HG03175 (cell line): ENCODE measurements at regions not wholly inside any gene's neighbourhood (a gene's known extent, or its start where the extent isn't known, plus 50 kb on each side); places are given as distances from the start of the nearest gene placed in this dataset.

Experiments
- ATAC-seq: cut with Tn5 transposase; IDR thresholded peaks from one replicate; pipeline ENCODE4 v1.9.1; 2021; ENCODE audit warnings: mild to moderate bottlenecking, moderate library complexity; ENCODE audit not compliant: unreplicated experiment

GRCh38 chr18:52001106-52001505 lies 338.9 kb upstream of the DCC start:
- no peak for ATAC-seq

- no peak for ATAC-seq
Measured at GRCh38 chr18:52002600-52002999, 337.4 kb upstream of the DCC start.

DNA sequence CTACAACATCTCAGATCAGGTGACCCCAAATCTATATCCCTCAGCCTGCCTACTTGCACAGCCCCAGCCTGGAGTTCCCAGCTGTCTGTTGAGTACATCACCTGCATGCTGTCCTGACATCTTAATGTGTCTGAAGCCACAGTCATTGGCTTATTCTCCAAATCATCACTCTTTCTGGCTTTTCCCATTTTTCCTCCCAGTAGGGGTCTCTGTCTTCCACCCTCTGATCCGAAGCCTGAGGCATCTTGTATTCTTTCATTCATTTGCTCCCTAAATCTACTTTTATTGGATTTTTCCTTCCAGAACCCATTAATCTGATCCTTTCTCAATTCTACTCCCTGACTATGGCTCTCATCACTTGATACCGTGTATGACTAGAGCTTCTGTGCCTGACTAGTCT lies 332.9 kb upstream of the DCC start:
- no peak for ATAC-seq

GRCh38 chr18:52008330-52008729 lies 331.7 kb upstream of the DCC start:
- no peak for ATAC-seq

DNA sequence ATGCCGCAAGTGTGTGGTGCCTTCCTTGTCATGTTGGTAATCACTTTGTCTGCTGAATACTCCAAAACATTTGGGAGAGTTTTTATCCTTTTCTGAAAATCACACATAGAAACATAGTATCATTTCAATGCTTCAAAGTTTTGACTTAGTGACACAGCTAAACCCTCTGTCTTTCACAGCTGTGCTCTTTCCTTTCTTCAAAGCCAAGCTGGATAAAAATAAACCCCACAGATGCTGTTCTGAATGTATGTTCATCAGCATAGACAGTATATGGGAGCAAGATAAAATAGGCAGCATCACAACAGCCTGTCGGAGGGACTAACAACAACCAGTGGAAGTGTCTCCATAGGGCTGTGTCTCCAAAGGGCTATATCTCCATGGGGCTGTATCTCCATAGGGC lies 331.3 kb upstream of the DCC start:
- no peak for ATAC-seq

DNA sequence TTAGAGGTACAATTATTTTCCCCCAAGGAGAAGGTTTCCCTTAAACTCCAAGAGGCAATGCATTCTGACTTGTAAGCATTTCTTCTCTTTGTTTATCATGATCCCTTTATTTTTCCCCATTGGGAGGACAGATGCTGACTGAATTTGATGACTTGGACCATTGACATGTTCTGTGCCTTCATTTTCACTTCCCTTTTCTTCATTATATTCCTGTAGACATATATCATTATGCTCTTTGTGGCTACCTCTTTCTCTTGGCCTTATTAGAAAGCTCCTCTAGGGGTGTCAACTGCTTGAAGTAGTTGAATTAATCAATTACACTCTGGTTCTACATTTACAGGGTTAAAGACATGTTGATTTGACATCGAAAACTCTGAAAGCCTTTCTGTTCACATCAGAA lies 330.0 kb upstream of the DCC start:
- no peak for ATAC-seq

GRCh38 chr18:52045946-52046675 lies 293.9 kb upstream of the DCC start:
- no peak for ATAC-seq

GRCh38 chr18:52046842-52047241 lies 293.2 kb upstream of the DCC start:
- ATAC-seq, result no peak

- no peak for ATAC-seq
Measured at GRCh38 chr18:52054324-52054723, 285.7 kb upstream of the DCC start.

DNA sequence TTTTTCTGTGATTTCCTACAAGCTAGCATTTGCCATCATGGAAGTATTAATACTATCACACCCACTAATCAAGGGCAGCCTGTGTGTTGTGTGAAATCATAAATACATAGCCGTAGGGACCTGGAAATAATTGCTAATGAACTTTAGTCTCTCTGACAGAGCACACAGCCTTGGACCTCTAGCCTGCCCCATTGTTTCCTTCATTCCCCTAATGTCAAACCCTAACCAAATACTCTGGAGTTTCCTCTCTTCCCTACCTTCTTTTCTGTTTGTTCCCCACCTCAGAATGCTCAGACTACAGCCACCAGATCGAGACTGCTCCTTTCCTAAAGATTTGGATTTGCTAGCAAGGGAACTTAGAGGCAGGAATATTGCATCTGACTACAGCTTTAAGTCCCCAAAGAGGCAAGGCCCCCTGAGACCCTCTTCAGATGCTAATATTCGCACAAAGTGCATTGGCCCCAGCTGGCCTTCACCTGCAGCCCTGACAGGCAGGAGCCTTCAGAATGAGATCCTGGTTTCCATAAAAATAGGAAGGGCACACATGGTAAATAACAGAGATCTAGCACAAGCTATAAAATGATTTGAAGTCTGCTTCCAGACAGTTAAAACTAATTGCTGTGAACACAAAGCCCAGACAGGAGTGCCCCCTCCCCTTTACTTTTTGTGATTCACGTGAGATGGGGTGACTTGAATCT lies 279.2 kb upstream of the DCC start:
- ATAC-seq, result no peak

- ATAC-seq, result no peak
Measured at GRCh38 chr18:52063923-52064322, 276.1 kb upstream of the DCC start.

GRCh38 chr18:52069201-52069600 lies 270.8 kb upstream of the DCC start:
- ATAC-seq, result no peak

DNA sequence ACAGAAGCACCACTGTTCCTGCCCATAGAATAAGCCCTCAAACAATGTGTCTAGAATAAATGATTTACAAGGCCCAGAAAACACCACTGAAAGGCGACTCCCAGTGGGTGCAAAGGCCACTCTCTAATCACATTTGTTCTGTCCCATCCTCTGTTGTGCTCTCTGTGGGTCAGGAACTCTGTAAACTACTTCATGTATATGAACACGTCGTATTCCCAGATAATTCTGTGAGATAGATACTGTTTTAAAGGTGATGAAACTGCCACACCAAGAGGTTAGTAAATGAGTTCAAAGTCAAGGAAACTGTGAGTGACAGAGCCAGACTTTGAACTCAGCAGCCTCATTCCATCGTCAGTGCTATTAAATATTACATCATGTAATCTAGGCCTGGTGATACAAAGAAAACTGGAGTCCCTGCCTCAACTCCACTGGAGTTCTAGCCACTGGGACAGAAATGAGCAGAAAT lies 269.7 kb upstream of the DCC start:
- ATAC-seq, result no peak

- ATAC-seq, result no peak
Measured at GRCh38 chr18:52077251-52077983, 262.6 kb upstream of the DCC start.

GRCh38 chr18:52082246-52082645 lies 257.8 kb upstream of the DCC start:
- no peak for ATAC-seq

- no peak for ATAC-seq
Measured at GRCh38 chr18:52087140-52087539, 252.9 kb upstream of the DCC start.

- no peak for ATAC-seq
Measured at GRCh38 chr18:52090005-52090404, 250.0 kb upstream of the DCC start.

DNA sequence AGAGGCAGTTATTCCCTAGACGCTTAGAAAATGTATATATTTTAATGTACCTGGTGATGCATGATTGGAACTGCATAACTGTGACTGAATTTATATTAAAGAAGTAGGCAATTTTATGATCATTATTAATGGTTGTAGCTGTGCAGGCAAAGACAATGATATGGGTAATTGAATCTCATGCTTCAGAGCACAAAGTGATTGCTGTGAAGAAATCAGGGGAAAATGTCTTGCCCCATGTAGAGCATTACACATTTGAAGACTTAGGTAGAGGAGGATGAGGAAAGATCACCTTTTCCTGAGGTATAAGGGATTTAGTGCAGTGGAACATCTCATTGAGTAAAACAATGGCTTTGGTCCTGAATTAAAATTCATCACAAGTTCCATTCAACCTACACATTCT lies 246.8 kb upstream of the DCC start:
- no peak for ATAC-seq

DNA sequence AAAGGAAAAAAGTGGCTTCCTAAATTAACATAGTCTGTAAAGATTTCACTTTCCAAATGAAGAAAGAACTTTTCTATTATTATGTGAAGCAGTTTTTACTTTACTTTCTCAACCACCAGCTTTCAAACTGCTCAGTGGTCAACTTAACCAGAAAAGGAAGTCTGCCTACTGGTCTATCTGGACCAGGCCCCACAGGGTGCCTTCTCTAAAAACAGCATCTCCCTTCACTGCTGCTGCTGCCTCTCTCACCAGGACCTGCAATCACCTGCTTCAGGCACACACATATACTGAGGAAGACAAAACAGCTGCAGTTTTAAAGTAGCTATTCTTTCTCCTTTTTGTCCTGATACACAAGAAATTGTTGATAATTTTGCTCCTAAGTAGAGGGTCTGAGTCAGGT lies 221.3 kb upstream of the DCC start:
- ATAC-seq, result no peak

DNA sequence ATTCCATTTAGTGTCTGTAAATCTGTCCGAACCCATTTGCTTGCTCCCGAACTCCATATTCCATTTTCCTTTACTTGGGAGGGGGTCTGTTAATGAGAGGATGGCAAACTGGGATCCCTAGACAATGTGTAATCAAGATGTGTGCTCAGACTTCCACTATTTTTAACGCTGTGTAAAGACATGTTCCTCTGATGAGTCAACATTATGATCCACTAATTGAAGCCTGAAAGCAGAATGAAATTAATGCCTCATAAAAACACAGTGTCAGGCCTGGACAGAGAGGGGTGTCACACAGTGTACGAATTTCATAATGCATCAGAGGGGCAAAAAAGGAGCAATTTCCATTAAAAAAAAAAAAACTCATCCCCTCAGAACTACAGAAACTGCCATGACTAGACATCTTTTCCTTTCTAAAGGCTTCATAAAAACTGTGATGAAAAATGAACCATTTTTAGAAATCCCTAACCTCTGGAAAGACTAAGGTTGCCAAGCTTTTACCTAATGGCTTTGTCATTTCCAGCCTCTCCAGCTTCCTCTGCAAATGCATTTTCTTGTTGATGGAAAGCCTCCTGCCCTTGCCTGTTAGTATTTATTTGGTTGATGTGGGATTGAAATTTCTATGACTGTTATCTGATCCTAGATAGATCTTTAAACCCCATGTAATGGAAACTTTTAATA lies 209.2 kb upstream of the DCC start:
- ATAC-seq, result no peak

DNA sequence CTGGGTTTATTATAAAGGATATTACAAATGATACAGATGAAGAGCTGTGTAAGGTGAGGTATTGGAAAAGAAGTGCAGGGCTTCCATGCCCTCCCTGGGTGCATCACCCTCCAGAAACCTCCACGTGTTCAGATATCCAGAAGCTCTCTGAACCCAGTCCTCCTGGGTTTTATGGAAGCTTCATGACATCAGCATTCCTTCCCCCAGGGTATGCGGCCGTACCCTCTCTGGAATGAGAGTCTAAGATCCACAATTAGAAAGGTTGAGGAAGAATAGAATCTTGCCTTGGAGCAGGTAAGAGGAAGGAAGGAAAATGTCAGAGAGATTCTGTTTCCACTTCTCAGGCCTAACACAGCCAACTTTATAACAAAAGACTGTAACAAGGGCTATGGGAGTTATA lies 208.2 kb upstream of the DCC start:
- ATAC-seq, result no peak
